ENCODE measurements at regions not wholly inside any gene's neighbourhood (a gene's known extent, or its start where the extent isn't known, plus 50 kb on each side); places are given as distances from the start of the nearest gene placed in this dataset.
A peak's percentile ranks its signal among the peaks of the same experiment; 100 is the strongest.
"Not testable (repeated sequence)": the region's sequence is repeated elsewhere in the genome, so short reads cannot be mapped to it uniquely, and the experiment has no call there.

DNA sequence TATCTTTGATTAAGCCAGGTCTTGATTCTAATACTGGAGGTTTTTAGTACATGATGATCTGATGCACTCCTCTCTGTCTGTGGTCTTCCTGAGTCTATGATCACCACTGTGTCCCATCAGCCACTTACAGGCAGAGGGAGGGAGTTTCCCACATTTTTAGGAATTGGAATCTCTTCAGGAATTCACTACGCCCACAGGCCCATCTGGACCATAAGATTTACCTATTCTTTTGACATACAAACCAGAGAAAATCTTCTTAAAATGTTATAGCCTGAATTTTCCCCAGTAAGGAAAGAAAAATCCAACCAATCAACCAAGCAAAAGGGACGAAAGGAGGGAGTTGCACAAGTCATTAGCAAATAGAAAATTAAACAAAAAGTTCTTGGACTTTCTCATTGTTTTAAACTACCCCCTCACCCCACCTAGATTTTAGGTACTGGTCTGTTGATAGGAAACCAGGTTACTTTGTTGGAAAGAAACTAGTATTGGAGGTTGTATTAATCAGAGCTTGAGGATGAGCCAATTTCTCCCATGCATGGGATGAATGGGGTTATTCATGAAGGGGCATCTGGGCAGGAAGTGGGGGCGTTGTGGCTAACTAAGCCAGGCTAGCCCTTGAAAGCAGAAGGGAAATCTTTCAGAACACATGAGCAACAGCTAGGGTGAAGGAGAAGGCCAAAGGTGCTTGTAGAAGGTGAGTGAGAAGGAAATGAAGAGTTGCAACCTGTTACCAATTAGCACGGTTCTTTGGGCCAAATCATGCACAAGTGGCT is 328.2 kb upstream of the MEX3C start:
- no peak for DNase-seq

DNA sequence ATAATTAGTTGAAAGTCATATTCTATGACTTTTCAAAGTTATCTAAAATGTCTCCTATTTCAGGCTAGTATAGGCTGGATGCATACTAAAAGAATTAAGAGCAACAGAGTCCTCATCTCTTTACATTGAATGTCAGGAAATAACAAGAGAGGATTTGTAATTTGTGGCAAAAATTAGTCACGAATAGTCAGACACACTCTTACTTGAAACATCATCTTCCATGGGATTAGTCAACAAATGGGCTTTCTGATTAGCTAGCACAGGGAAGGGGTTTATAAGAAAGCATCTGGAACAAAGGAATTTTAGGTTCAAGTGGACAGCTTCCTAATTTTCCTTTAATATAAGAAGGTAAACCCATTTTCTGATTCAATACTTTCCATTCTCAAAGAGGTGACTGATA is 330.3 kb upstream of the MEX3C start:
- DNase-seq, result no peak

DNA sequence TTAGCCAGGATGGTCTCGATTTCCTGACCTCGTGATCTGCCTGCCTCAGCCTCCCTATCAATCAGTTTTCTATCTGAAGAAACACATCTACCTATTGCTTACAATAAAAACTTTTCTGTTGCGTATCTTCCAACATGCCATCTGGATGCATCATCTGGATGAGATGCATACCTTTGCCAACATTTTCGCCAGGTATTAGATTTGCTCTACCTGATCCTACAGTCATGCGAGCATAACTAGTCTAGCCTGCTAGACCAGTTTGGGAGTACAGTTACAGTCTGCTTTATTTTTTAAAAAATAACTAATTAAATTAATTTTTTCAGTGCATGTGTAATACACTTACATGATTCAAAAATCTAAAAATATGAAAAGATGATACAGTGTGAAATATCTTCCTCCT is 334.0 kb upstream of the MEX3C start:
- no peak for DNase-seq

DNA sequence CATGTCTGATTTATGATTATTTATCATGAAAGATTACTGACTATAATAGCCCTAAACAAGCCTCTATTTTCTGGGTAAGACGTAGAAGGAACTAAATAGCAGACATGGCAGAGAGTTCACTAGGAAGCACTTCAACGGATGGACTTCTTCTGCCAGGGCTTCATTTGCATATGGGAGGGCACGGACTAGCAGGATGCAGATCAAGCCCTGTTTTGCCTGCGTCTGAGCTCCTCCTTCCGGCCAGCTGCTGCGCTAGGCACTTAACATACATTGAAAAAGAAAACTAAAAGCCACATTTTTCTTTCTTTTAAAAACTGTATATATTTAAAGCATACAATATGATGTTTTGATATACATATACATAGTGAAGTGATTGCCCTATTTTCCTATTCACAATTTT is 340.0 kb upstream of the MEX3C start:
- DNase-seq, result no peak

DNA sequence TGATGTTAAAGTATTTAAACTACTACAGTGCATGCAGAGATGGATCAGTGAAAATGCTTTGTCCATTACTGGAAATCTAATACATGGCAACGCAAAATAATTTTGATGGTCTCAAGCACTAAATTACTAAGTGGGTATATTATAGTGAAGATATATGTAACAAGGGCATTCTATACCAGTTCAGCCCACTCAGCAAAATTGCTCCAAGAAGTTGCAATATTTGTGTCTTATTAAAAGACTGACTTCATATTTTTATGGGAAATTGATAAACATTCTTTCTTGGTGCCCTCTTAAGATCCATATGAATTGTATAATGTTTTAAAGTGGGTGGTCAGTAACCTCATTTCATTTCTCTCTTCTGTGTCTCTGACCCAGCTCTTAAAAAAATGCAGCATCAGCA is 343.1 kb upstream of the MEX3C start:
- no peak for DNase-seq

DNA sequence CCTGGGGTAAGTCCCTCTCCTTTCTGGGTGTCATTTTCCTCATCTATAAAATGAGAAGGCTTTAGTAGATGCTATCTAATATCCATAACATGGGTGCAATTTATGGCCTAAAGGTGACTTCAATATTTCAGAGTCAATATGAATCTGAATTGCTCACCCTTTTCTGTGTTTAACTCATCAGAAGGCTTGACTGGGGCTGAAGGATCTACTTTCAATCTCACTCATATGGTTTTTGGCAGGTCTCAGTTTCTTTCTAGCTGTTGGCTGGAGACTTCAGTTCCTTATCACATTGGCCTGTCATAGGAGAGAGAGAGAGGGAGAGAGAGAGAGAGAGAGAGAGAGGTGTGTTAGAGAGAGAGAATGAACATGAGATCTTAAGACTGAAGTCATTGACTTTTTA is 343.7 kb upstream of the MEX3C start:
- DNase-seq, result no peak

DNA sequence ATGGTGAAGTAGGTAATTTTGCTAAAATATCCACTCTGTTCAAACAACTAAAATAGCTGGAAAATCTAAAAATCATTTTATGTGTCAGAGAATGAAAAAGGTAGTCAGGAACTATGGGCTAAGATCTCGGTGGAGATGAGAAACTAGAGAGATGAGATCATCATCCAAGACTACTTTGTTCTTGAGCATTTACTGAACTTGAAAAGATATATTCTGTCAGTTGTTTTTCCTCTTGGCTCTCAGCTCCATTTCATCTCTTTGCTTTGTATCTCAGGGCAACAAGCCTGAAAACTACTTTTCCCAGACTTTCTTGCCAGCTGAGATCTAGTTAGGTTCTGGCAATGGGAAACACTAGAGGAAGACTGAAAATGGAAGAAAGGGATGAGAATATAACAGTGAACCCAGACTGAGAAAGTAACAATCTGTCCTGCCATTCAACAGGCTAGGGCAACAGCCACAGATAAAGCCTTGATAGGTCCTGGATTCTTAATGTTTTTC is 346.2 kb upstream of the MEX3C start:
- no peak for DNase-seq

DNA sequence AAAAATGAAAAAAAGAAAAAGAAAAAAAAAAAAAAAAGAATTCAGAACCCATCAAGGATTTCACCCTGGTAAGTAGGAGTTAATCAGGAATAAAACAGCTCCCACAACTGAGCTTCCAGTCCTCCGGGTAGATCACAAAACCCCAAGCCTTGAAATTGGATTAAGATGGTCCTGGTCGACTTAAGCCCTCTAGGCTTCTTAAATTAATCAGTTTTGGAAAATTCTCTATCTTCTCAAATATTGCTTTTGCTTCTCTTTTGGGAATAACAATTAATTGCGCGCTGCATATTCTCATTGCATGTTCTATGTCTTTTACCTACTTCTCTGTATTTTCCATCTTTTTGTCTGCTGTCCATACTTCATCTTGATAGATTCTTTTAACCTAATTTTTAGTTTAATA is 348.0 kb upstream of the MEX3C start:
- DNase-seq, result no peak

DNA sequence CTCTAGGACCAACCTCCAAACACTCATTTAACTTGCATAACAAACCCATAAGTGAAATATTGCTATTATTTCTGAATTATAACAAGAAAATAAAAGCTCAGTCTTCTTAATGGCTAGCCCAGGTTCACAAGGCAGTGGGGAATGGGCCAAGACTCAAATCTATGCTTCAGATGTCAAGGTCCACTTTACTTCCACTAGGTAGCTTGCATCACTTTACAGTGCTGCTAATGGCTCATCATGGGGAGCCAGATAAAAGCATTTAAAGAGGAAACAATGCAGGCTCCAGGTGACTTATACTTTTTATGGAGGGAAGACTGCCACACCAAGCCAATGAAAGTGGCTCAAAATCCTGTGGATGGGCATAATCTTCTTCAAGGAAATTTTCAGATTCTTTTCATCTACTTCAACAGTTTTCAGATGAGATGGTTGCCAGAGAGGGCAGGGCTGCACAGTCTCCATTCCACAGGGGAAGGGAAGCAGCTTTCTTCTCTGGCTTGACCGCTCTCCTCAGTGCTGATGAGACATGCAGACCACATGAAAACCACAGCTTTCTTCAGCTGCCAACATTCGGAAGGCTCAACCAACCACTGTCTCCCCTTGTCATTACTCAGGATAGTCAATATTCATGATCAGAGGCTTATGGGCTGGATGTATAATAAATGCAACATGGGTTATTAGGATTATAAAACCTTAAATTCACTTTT is 361.9 kb upstream of the MEX3C start:
- DNase-seq, result no peak

DNA sequence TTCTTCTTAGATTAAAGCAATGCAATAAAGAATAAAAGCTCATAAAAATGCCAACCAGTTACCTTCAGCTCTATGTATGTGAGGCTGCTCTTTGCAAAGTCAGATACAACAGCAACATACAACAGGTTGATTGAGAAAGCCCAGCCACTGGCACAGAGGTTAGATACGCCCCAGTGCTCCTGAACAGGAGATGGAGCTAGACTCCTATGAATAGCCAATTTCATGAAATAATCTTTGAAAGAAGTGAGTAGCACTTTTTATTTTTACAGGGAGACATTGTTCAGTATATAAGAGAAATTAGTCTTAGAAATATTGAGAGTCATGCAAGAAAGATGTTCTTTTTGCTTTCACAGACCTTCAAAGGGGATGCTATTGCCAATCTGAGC is 362.4 kb upstream of the MEX3C start:
- DNase-seq, result no peak

DNA sequence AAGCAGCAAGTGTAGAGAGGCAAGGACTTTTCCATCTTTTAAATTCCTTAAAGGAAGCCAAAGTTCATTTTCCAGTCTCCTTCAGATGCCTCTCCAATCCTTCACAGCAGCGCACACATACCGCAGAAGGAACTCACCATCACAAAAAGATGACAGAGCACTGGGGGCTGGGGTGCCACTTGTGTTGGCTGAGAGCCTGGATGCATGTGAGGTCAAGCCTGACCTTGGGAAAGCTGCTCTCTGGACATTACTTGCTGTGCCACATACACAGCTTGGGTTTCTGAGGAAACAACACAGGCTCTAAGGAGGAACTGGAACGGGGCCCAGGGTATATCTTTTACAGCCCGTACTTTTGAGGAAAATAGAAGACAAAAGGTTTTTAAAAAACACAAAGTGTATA is 364.3 kb upstream of the MEX3C start:
- no peak for DNase-seq

DNA sequence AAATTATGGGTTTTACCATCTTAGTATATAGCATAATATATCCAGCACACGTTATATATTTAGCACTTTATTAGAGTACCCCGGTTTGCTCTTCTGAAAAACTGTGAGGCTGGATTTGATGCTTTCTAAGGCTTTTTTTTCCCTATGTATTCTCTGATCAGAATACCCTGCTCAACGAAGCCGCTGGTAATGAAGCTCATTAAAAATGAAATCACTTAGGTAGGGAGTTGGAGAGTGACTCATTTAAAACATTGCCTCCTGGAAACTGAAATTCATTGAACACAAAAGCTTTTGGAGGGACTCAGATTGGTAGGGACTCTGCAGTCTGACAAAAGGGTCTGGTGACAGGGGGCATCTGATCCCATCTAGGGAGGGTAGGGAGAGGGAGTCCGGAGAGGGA is 365.4 kb upstream of the MEX3C start:
- no peak for DNase-seq

DNA sequence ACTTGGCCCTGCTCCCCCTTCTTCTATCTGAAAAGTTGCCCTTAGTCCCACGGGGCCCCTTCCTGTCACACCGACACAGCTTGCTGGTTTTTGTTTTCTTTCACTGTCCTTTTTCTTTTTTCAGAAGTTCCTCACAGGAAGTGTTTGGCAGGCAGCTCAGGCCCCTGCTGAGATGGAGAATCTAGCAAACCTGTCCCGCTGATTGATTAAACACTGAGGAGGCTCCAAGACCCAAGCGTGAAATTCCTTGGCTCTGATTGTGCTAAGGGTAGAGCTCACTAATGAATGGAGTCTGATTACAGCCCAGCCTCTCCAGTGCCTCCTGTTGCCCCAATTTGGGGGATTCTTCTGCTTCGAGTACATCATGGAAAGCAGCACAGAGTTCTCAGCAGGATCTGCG is 365.9 kb upstream of the MEX3C start:
- DNase-seq, result no peak

DNA sequence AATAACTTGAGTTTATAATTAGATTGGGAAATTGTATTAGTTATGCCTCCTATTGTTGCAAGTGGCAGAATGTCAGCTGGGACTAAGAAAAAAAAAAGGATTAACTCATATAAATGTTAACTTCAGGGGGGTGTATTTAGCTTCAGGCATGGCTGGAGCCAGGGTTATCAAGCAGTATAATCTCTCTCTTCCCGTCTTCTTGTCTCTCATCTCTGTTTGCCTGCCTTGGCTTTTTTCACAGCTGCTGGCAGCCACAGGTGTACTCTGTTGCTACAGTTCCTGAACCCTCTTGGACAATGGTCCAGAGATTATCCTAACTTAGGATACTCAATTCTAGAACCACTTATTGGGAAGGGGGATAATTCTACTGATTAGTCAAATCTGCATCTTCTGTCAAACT is 370.7 kb upstream of the MEX3C start:
- DNase-seq, result no peak

DNA sequence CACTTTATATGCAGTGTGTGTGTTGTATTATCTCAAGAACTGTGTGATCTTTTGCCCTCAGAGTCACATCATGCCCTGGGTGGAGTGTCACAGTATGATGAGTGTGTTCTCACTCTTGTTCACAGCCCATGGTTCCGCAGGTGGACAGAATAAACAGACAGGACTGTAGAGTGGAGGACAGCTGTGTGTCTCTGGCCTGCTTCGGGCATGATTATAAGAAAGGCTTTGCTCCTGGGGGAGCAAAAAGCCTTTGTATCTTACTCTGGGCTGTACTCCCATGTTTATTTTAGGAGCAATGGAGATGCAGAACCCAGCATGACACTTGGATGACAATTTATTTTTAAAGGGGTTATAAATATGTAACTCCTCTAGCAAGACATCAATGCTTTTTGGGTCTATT is 371.7 kb upstream of the MEX3C start:
- DNase-seq, result peak; percentile 32

DNA sequence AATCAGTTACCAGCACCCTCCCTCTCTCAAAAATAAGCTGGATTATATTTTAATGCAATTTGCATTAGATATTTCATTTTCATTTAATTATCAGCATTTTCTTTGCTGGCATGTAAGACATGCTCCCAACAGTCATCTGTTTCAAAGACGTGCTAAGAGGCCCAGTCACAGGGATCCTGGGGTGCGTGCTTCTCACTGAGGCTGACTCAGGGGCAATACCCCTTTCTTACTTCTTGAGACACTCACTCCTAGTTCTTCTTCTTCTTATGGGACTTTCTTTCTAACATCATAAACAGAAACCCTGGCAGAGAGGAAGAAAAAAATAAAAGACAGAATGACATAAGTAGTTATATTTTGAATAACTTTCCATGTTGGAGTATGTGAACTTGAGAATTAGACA is 372.1 kb upstream of the MEX3C start:
- no peak for DNase-seq

DNA sequence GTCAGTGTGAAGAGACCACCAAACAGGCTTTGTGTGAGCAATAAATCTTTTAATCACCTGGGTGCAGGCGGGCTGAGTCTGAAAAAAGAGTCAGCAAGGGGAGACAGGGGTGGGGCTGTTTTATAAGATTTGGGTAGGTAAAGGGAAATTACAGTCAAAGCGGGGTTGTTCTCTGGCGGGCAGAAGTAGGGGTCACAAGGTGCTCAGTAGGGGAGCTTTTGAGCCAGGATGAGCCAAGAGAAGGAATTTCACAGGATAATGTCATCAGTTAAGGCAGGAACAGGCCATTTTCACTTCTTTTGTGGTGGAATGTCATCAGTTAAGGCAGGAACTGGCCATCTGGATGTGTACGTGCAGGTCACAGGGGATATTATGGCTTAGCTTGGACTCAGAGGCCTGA is 372.6 kb upstream of the MEX3C start:
- not testable (repeated sequence) for DNase-seq

DNA sequence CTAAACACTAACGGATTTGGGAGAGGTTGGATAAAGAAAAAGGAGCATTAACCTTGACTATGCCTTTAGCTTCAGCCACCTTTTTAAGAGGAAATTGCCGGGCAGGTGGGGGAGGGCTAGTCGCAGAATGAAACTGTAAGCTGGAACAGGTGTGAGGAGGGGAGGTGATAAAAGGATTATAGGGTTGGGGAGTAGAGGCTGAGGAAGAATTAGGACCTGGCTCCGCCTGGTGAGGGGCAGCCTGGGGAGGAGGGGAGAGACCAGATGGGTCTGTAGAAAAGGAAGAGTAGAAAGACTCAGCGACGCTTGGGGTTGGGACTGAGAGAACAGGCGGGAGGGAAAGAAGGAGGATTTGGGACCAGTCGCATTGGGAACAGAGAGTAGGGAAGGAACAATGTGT is 376.4 kb upstream of the MEX3C start:
- DNase-seq, result not testable (repeated sequence)

DNA sequence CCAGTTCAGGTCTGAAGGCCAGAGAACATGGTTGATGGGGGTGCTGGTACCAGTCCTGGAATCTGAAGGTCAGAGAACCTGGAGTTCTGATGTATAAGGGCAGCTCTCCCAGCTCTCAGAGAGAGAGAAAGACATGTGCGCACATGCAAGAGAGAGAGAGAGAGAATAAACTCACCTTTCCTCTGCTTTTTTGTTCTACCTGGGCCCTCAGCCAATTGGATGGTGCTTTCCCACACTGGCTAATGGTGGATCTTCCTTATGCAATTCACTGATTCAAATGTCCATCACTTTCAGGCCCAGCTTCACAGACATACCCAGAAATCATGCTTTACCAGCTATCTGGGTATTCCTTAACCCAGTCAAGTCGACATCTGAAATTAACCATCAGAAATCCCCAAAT is 377.7 kb upstream of the MEX3C start:
- no peak for DNase-seq

DNA sequence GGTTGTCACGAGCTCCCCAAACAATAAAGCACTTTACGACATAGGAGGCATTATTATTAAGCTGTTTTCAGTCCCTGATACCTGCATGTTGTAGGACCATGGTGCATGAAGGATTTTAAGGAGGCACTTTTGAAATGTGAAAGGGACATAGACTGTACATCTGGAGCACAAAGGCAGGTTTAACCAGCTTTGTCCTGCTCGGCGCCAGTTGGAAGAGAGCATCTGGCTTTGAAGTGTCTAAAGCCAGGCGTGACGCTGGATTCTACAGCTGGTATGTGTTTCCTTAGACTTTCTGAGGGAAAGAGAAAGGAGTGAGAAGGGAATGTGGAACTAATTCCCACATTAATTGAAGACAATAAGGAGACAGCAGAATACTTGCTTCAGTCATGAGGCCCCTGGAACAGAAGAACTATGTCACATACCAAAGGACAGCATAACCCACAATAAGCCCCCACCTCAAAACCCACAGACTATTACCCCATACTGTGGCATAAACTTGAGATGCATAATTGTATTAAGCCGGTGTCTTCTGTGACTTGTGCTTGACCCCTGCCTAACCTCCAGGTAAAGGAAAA is 381.0 kb upstream of the MEX3C start:
- DNase-seq, result no peak

DNA sequence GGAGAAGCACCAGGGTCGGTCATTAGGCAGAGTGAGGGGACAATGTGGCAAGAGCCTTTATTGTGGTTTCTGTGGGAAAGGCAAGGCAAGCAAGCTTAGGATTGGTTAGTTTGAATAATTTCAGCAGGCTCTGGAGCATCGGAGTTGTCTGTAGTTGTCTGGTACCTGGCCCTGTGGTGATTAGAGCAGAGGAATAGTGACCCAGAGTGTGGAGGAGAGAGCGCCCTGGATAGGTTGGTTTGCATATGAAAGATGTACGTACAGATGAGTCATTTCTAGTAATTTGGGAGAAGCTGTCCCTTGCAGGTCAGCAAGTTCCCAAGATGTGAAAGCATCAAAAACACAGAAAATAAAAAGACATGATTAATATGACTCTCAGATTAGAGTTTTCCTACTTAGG is 383.1 kb upstream of the MEX3C start:
- DNase-seq, result no peak

DNA sequence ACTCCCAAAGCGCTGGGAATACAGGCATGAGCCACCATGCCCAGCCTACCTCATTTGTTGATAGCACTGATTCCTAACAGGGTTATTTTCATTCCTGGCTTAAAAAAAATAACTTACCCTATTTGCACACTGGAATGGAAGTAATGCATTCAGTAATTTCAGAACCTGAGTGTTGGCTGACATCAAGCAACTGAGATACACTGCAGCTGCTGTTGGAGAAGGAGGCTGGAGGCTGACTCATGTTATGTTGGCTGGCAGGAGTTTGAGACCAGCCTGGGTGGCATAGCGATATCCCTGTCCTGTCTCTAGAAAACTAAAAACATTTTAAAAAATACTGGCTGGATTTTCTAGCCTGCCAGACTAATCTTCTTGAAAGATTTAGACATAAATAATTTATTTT is 385.1 kb upstream of the MEX3C start:
- no peak for DNase-seq

DNA sequence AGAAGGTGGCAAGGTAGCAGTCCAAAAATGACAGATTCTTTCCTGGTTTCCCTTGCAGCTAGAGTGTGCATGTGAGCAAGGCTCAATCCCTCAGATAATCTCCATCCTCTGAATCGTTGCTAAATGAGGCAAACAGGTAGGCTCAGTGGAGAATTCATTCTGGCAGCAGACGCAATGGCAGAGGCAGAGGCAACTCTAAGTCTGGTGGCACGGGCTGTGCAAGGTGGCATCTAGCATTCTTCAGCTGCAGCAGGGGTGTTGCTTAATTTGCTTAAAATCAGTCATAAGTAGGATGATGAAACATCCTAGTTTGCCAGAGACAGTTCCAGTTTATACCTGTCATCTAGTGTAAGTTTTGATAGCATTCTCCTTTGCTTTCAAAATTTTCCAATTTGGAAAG is 391.1 kb upstream of the MEX3C start:
- no peak for DNase-seq

DNA sequence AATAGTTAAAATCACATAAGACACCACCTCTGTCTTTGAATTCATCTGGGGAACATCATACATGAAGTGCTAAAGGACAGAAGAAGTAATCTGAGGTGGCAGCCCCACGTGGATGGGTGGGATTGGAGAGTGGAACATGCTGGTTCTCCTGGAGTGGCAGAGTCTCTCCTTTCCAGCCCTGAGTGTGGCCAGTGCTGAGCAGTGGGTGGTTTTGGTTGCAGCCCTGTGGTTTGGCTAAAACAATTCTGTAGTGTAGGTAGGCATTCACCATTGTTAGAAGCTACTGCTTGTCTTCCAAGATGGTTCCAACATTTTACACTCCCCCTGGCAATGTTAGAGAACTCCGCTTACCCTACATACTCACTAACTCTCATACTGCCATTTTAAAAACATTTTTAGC is 396.4 kb upstream of the MEX3C start:
- no peak for DNase-seq
